GM11168 (cell line): ENCODE measurements at regions not wholly inside any gene's neighbourhood (a gene's known extent, or its start where the extent isn't known, plus 50 kb on each side); places are given as distances from the start of the nearest gene placed in this dataset.

Source experiments
- in situ Hi-C: fragments of 300-500 bp; cut with MboI; formaldehyde crosslinking; loops from one replicate; pipeline ENCODE4 v1.12.0; 2022; ENCODE audit warnings: low sequenced_read_pairs; ENCODE audit not compliant: unreplicated experiment

GRCh38 chr3:194830401-194830800 lies 144.7 kb downstream of the FAM43A start:
- in situ Hi-C loops, result no loop called here

GRCh38 chr3:194830978-194831377 lies 145.3 kb downstream of the FAM43A start:
- in situ Hi-C loops, result no loop called here

GRCh38 chr3:194832346-194833104 lies 146.8 kb downstream of the FAM43A start:
- in situ Hi-C loops, result no loop called here

GRCh38 chr3:194833114-194833910 lies 147.6 kb downstream of the FAM43A start:
- in situ Hi-C loops, result no loop called here

GRCh38 chr3:194836661-194837060 lies 151.0 kb downstream of the FAM43A start:
- in situ Hi-C loops, result no loop called here

- in situ Hi-C loops, result no loop called here
Measured at GRCh38 chr3:194837457-194838127, 151.9 kb downstream of the FAM43A start.

GRCh38 chr3:194838236-194838635 lies 152.6 kb downstream of the FAM43A start:
- in situ Hi-C loops, result no loop called here

GRCh38 chr3:194840661-194841514 lies 155.2 kb downstream of the FAM43A start:
- in situ Hi-C loops, result no loop called here

GRCh38 chr3:194841515-194841841 lies 155.8 kb downstream of the FAM43A start:
- in situ Hi-C loops, result no loop called here

GRCh38 chr3:194843556-194843955 lies 157.9 kb downstream of the FAM43A start:
- in situ Hi-C loops, result no loop called here

GRCh38 chr3:194844046-194844445 lies 158.4 kb downstream of the FAM43A start:
- in situ Hi-C loops, result no loop called here

- in situ Hi-C loops, result no loop called here
Measured at GRCh38 chr3:194849166-194849875, 163.6 kb downstream of the FAM43A start.

- in situ Hi-C loops, result no loop called here
Measured at GRCh38 chr3:194851254-194851653, 165.6 kb downstream of the FAM43A start.

- in situ Hi-C loops, result no loop called here
Measured at GRCh38 chr3:194851941-194852340, 166.3 kb downstream of the FAM43A start.

GRCh38 chr3:194852345-194852744 lies 166.7 kb downstream of the FAM43A start:
- in situ Hi-C loops, result no loop called here

- in situ Hi-C loops, result no loop called here
Measured at GRCh38 chr3:194852831-194853508, 167.3 kb downstream of the FAM43A start.

GRCh38 chr3:194854206-194854605 lies 168.5 kb downstream of the FAM43A start:
- in situ Hi-C loops, result no loop called here

GRCh38 chr3:194854659-194855390 lies 169.1 kb downstream of the FAM43A start:
- in situ Hi-C loops, result no loop called here
